H1 (cell line): ENCODE measurements at regions not wholly inside any gene's neighbourhood (a gene's known extent, or its start where the extent isn't known, plus 50 kb on each side); places are given as distances from the start of the nearest gene placed in this dataset.

Experiments
- CTCF ChIA-PET: fragments of 300-600 bp; sonication (Branson Sonifier 250); formaldehyde crosslinking; loops from one replicate; lab custom pipeline; 2021; ENCODE audit not compliant: partially characterized antibody; lab: Charles Lee
- POLR2A ChIA-PET: fragments of 300-600 bp; sonication (Branson Sonifier 250); formaldehyde crosslinking; loops from one replicate; lab custom pipeline; 2021; ENCODE audit warnings: inconsistent platforms; ENCODE audit not compliant: partially characterized antibody; lab: Charles Lee
- DNase-seq, 2 experiments: peaks; one replicate each; pipeline versions ENCODE4 v3.0.0 to v3.0.0-alpha.2; 2010 to 2022; ENCODE audit warnings: low spot score in 2 of 2, low read depth in 1 of 2, mixed read lengths in 1 of 2
- FAIRE-seq: peaks from 2 replicates; lab custom pipeline; 2011; peaks lifted over from hg19 to GRCh38; lab: Jason Lieb, UNC
- H2AFZ ChIP-seq: 2 replicates; pipeline ENCODE4 v1.8.1; 2012; ENCODE audit warnings: low read length, inconsistent platforms
- H2AK5ac ChIP-seq: 2 replicates; pipeline ENCODE4 v1.6.1; 2013; ENCODE audit warnings: low read depth, low read length
- H2BK120ac ChIP-seq: replicated peaks from 2 replicates; pipeline ENCODE3; 2013; ENCODE audit warnings: low read depth, low read length, inconsistent platforms
- H2BK12ac ChIP-seq: 2 replicates; pipeline ENCODE4 v1.6.1; 2013; ENCODE audit warnings: low read depth, low read length
- H2BK15ac ChIP-seq: 2 replicates; pipeline ENCODE4 v1.6.1; 2013; ENCODE audit warnings: low read length
- H2BK20ac ChIP-seq: 2 replicates; pipeline ENCODE4 v1.6.1; 2013; ENCODE audit warnings: low read length
- H2BK5ac ChIP-seq: 2 replicates; pipeline ENCODE4 v1.6.1; 2013; ENCODE audit warnings: low read depth, low read length
- H3K14ac ChIP-seq: 2 replicates; pipeline ENCODE4 v1.6.1; 2013; ENCODE audit warnings: inconsistent platforms; ENCODE audit not compliant: insufficient read length
- H3K18ac ChIP-seq: 2 replicates; pipeline ENCODE4 v1.6.1; 2013; ENCODE audit warnings: low read length; ENCODE audit errors: extremely low read depth
- H3K23ac ChIP-seq: 2 replicates; pipeline ENCODE4 v1.6.1; 2013; ENCODE audit warnings: inconsistent platforms; ENCODE audit not compliant: insufficient read length
- H3K23me2 ChIP-seq: 2 replicates; pipeline ENCODE4 v1.6.1; 2013; ENCODE audit warnings: low read depth, low read length
- H3K27ac ChIP-seq: 2 replicates; pipeline ENCODE4 v1.6.1; 2011; ENCODE audit warnings: low read depth, low read length, inconsistent platforms
- H3K27me3 ChIP-seq, 4 experiments: replicated peaks in 1 of 4; 1 replicate in 1 of 4; 2 replicates in 3 of 4; pipeline versions ENCODE4 v1.6.1 to v1.8.1; 2011 to 2013; ENCODE audit warnings: low read length in 3 of 4, mild to moderate bottlenecking in 3 of 4, inconsistent platforms in 2 of 4, mixed read lengths in 2 of 4, moderate library complexity in 1 of 4; ENCODE audit not compliant: control insufficient read depth in 3 of 4, insufficient read depth in 3 of 4; ENCODE audit errors: extremely low read depth in 1 of 4
- H3K36me3 ChIP-seq, 4 experiments: 2 replicates each; pipeline versions ENCODE4 v1.6.1 to v1.8.1; 2011 to 2013; ENCODE audit warnings: mild to moderate bottlenecking in 4 of 4, low read length in 3 of 4, moderate library complexity in 2 of 4, control low read depth in 1 of 4, inconsistent platforms in 1 of 4; ENCODE audit not compliant: insufficient read depth in 4 of 4, control insufficient read depth in 2 of 4
- H3K4ac ChIP-seq: replicated peaks from 2 replicates; pipeline ENCODE3; 2013; ENCODE audit warnings: low read length, low read depth, mixed read lengths, inconsistent platforms; ENCODE audit not compliant: insufficient read length
- H3K4me1 ChIP-seq, 4 experiments: replicated peaks in 1 of 4; 1 replicate in 1 of 4; 2 replicates in 3 of 4; pipeline versions ENCODE4 v1.6.1 to v1.8.1; 2011 to 2013; ENCODE audit warnings: low read length in 3 of 4, inconsistent platforms in 2 of 4, mixed read lengths in 1 of 4; ENCODE audit not compliant: insufficient read depth in 4 of 4, control insufficient read depth in 3 of 4
- H3K4me2 ChIP-seq, 2 experiments: 2 replicates each; pipeline versions ENCODE4 v1.6.1 to v1.8.1; 2011 to 2013; ENCODE audit warnings: low read depth in 2 of 2, low read length in 2 of 2, control low read depth in 1 of 2, inconsistent platforms in 1 of 2, mild to moderate bottlenecking in 1 of 2; ENCODE audit not compliant: insufficient read depth in 1 of 2
- H3K4me3 ChIP-seq, 4 experiments: fragments of 200-600, 300-600 bp in 1 of 4; sonication (generic), shearing (Covaris generic), sonication (Bioruptor Twin) in 1 of 4; 2 replicates each; pipeline versions ENCODE4 v1.5.1 to v1.8.1; 2011 to 2016; ENCODE audit warnings: low read length in 4 of 4, low read depth in 3 of 4, control low read depth in 2 of 4, inconsistent platforms in 2 of 4, mild to moderate bottlenecking in 2 of 4, mixed read lengths in 1 of 4, moderate library complexity in 1 of 4; ENCODE audit not compliant: insufficient read depth in 2 of 4; ENCODE audit errors: extremely low read depth in 1 of 4
- H3K56ac ChIP-seq: replicated peaks from 2 replicates; pipeline ENCODE3; 2013; ENCODE audit warnings: low read depth, mild to moderate bottlenecking, mixed read lengths, low read length, inconsistent platforms; ENCODE audit not compliant: insufficient read length
- H3K79me1 ChIP-seq: 2 replicates; pipeline ENCODE4 v1.6.1; 2013; ENCODE audit warnings: low read depth, low read length, control low read depth
- H3K79me2 ChIP-seq, 2 experiments: 2 replicates each; pipeline versions ENCODE4 v1.6.1 to v1.8.1; 2012 to 2013; ENCODE audit warnings: low read length in 2 of 2, mild to moderate bottlenecking in 2 of 2, inconsistent platforms in 1 of 2; ENCODE audit not compliant: insufficient read depth in 2 of 2, control insufficient read depth in 1 of 2
- H3K9ac ChIP-seq, 4 experiments: replicated peaks in 1 of 4; 1 replicate in 1 of 4; 2 replicates in 3 of 4; pipeline versions ENCODE4 v1.6.1 to v1.8.1; 2011 to 2013; ENCODE audit warnings: low read depth in 3 of 4, low read length in 3 of 4, control low read depth in 2 of 4, mild to moderate bottlenecking in 2 of 4, moderate library complexity in 2 of 4, inconsistent platforms in 1 of 4; ENCODE audit errors: extremely low read depth in 1 of 4
- H3K9me3 ChIP-seq, 2 experiments: 2 replicates each; pipeline versions ENCODE4 v1.6.1 to v1.8.1; 2012 to 2013; ENCODE audit warnings: mild to moderate bottlenecking in 2 of 2, moderate library complexity in 2 of 2, control low read depth in 1 of 2, inconsistent platforms in 1 of 2, low read depth in 1 of 2, low read length in 1 of 2, mixed read lengths in 1 of 2; ENCODE audit not compliant: insufficient read depth in 2 of 2
- H4K20me1 ChIP-seq, 2 experiments: replicated peaks in 1 of 2; 2 replicates each; pipeline versions ENCODE3 to v1.8.1; 2011 to 2013; ENCODE audit warnings: inconsistent platforms in 2 of 2, low read length in 2 of 2, mild to moderate bottlenecking in 1 of 2; ENCODE audit not compliant: insufficient read depth in 2 of 2, control insufficient read depth in 1 of 2
- H4K5ac ChIP-seq: 2 replicates; pipeline ENCODE4 v1.6.1; 2013; ENCODE audit warnings: low read length, low read depth, mixed read lengths, inconsistent platforms; ENCODE audit not compliant: insufficient read length
- H4K8ac ChIP-seq: 2 replicates; pipeline ENCODE4 v1.8.0; 2013; ENCODE audit warnings: mild to moderate bottlenecking, moderate library complexity, low read length, inconsistent platforms; ENCODE audit not compliant: insufficient read depth; ENCODE audit errors: extremely low read depth
- H4K91ac ChIP-seq: replicated peaks from 2 replicates; pipeline ENCODE3; 2013; ENCODE audit warnings: low read length, mixed read lengths, inconsistent platforms; ENCODE audit not compliant: insufficient read length
- CBX8 ChIP-seq: fragments of 300-800, 300-1000 bp; sonication (generic); IDR thresholded peaks from 2 replicates; pipeline ENCODE4 v1.7.1; 2016; ENCODE audit warnings: low read depth, low read length, borderline replicate concordance
- CEBPB ChIP-seq: IDR thresholded peaks from 2 replicates; pipeline ENCODE4 v1.6.1; 2012; ENCODE audit warnings: low read depth, low read length
- CHD1 ChIP-seq: IDR thresholded peaks from 2 replicates; pipeline ENCODE4 v1.6.1; 2012; ENCODE audit warnings: low read depth, low read length, improper control_type of control experiment
- HDAC6 ChIP-seq: IDR thresholded peaks from one replicate; pipeline ENCODE4 v1.7.1; 2012; ENCODE audit warnings: low read depth, mild to moderate bottlenecking, inconsistent platforms, low read length, moderate library complexity
- MAFK ChIP-seq: IDR thresholded peaks from 2 replicates; pipeline ENCODE4 v1.6.1; 2012; ENCODE audit warnings: low read depth, mild to moderate bottlenecking, improper control_type of control experiment, low read length
- MAX ChIP-seq: IDR thresholded peaks from 2 replicates; pipeline ENCODE4 v1.6.1; 2012; ENCODE audit warnings: inconsistent platforms
- POLR2AphosphoS5 ChIP-seq: IDR thresholded peaks from 2 replicates; pipeline ENCODE4 v1.6.1; 2011; ENCODE audit warnings: low read depth, low read length
- POU5F1 ChIP-seq: IDR thresholded peaks from 2 replicates; pipeline ENCODE4 v1.6.1; 2011; ENCODE audit warnings: low read depth, mild to moderate bottlenecking, low read length, moderate library complexity
- RAD21 ChIP-seq, 2 experiments: IDR thresholded peaks in 1 of 2; conservative IDR thresholded peaks in 1 of 2; 2 replicates each; pipeline ENCODE4 v1.6.1; 2011; ENCODE audit warnings: low read depth in 2 of 2, low read length in 2 of 2, improper control_type of control experiment in 1 of 2, inconsistent platforms in 1 of 2, mild to moderate bottlenecking in 1 of 2, moderate library complexity in 1 of 2
- SAP30 ChIP-seq: fragments of 300-600 bp; sonication (generic); IDR thresholded peaks from 2 replicates; pipeline ENCODE4 v1.7.1; 2012; ENCODE audit warnings: low read length, moderate library complexity, mild to moderate bottlenecking, inconsistent platforms; ENCODE audit not compliant: insufficient read depth, insufficient replicate concordance
- TAF1 ChIP-seq: IDR thresholded peaks from 2 replicates; pipeline ENCODE4 v1.6.1; 2011; ENCODE audit warnings: mild to moderate bottlenecking, low read depth, low read length
- ZNF274 ChIP-seq: IDR thresholded peaks from 2 replicates; pipeline ENCODE4 v1.7.0; 2012; ENCODE audit warnings: low read length, borderline replicate concordance; ENCODE audit errors: extremely low read depth
- WGBS, 2 experiments: shearing (Covaris generic) in 1 of 2; methylation state at CpG; one replicate each; pipeline versions ENCODE4 v1.1.6 to v1.1.7; 2013 to 2015; ENCODE audit warnings: low lambda C conversion rate in 2 of 2, mixed read lengths in 2 of 2, inconsistent platforms in 1 of 2, low coverage in 1 of 2, missing lambda C conversion rate in 1 of 2; ENCODE audit not compliant: insufficient replicate concordance in 2 of 2, insufficient coverage in 1 of 2, insufficient read length in 1 of 2; ENCODE audit errors: extremely low coverage in 1 of 2, missing lambda C conversion rate in 1 of 2; 5-methylcytosine and 5-hydroxymethylcytosine counted together

GRCh38 chrY:17397659-17398058 lies 482.4 kb downstream of the CDY2B start:
- H4K20me1 ChIP-seq = no peaks in the 10 kb centered on the region
- H2AK5ac ChIP-seq = no peak overlapping the region
- DNase-seq (no peak), FAIRE-seq (no peak)
- H3K56ac ChIP-seq = no peak overlapping the region
- H3K18ac ChIP-seq = no peak overlapping the region
- H2BK5ac ChIP-seq = no peak overlapping the region
- no peaks in the 10 kb centered on the region for H3K79me2 ChIP-seq
- no peaks in the 10 kb centered on the region for H3K4me1 ChIP-seq
- no peaks in the 10 kb centered on the region for H3K9me3 ChIP-seq
- H4K91ac ChIP-seq = no peak overlapping the region
- H3K9ac ChIP-seq = no peak overlapping the region
- no peak overlapping the region for H2AFZ ChIP-seq
- H3K4me2 ChIP-seq = no peak overlapping the region
- H3K23me2 ChIP-seq = no peaks in the 10 kb centered on the region
- H2BK12ac ChIP-seq = no peak overlapping the region
- no peak overlapping the region for H3K23ac ChIP-seq
- no peak overlapping the region for H4K8ac ChIP-seq
- no peak overlapping the region for H2BK20ac ChIP-seq
- H3K27me3 ChIP-seq = no peaks in the 10 kb centered on the region
- CTCF ChIA-PET = interaction anchor here (0.8 kb wide), 1 partner anchor 46 kb away, joined by 3 read pairs; no protein-coding TSS in a partner anchor
- POLR2A ChIA-PET = no interaction called here
- no peak overlapping the region for H3K14ac ChIP-seq
- H3K27ac ChIP-seq = no peak overlapping the region
- no peaks in the 10 kb centered on the region for H3K79me1 ChIP-seq
- no peak overlapping the region for H3K4ac ChIP-seq
- no peak overlapping the region for H2BK120ac ChIP-seq
- no peak overlapping the region for H3K4me3 ChIP-seq
- no peaks in the 10 kb centered on the region for H3K36me3 ChIP-seq
- no peak overlapping the region for H4K5ac ChIP-seq
- WGBS, 2 experiments = 96% methylated on average over 3 of the region's 3 CpGs; no CpG with 5 or more reads in 1 of the 2 experiments
- no peak overlapping the region for H2BK15ac ChIP-seq
- TF ChIP-seq RAD21 (IDR thresholded peaks at IDR 0.05 in 1 of 2, conservative IDR thresholded peaks at IDR 0.05 in 1 of 2; ENCODE audit: low read depth in 2 of 2, low read length in 2 of 2) (no peak), MAX (no peak), SAP30 (no peak), POLR2AphosphoS5 (no peak), CEBPB (no peak), ZNF274 (no peak), MAFK (no peak), POU5F1 (no peak), CBX8 (no peak), CHD1 (no peak), TAF1 (no peak), HDAC6 (no peak)
